ENCODE measurements at regions not wholly inside any gene's neighbourhood (a gene's known extent, or its start where the extent isn't known, plus 50 kb on each side); places are given as distances from the start of the nearest gene placed in this dataset.

DNA sequence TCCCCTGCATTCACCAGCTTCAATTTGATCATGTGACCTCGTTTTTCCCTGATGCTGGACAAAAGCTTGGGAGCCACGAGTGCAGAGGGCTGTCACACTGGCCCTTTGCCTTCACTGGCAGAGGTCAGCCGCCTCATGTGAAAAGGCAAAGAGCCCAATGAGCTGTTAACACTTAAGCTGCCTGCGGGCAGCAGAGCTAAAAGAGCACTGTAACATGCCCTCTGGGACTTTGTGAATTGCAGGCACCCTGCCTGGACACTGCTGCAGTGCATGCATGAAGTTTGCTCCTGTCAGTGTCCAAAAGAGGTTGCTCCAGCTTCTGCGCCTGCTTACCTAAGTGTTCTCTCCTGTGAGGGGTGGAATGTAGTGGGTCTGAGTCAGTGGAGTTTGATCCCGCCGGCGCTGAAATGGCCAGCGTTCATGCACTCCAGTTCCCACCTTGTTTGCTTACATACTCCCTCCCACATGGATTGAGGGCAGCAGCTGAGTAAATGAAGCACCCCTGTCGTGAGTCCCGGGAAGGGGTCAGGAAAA is 193.7 kb downstream of the RFC3 start:
- no peak overlapping the region for H3K27ac Mint-ChIP-seq
- no peaks in the 10 kb centered on the region for H3K4me1 Mint-ChIP-seq (ENCODE audit: unreplicated experiment)
- no peaks in the 10 kb centered on the region for H3K36me3 Mint-ChIP-seq
- no peak for TF ChIP-seq CTCF (conservative IDR thresholded peaks at IDR 0.05)
- peaks cover 2% of the 10 kb centered on the region for H3K27me3 Mint-ChIP-seq
- no peak for DNase-seq (ENCODE audit: extremely low spot score, unreplicated experiment)
- H3K4me3 Mint-ChIP-seq = peak overlapping the region; percentile 42
- no peaks in the 10 kb centered on the region for H3K9me3 Mint-ChIP-seq

- H3K27ac Mint-ChIP-seq = no peak overlapping the region
- no peaks in the 10 kb centered on the region for H3K4me1 Mint-ChIP-seq (ENCODE audit: unreplicated experiment)
- no peak for DNase-seq (ENCODE audit: extremely low spot score, unreplicated experiment)
- no peaks in the 10 kb centered on the region for H3K36me3 Mint-ChIP-seq
- no peak overlapping the region for H3K4me3 Mint-ChIP-seq
- H3K27me3 Mint-ChIP-seq = peaks cover 2% of the 10 kb centered on the region
- TF ChIP-seq CTCF (conservative IDR thresholded peaks at IDR 0.05) = no peak
- no peaks in the 10 kb centered on the region for H3K9me3 Mint-ChIP-seq
Measured at GRCh38 chr13:34012382-34012781, 194.4 kb downstream of the RFC3 start.

GRCh38 chr13:34013061-34013460 is 195.1 kb downstream of the RFC3 start:
- Mint-ChIP-seq H3K27me3 (peaks cover 2% of the 10 kb centered on the region), H3K4me3 (no peak overlapping the region), H3K27ac (no peak overlapping the region), H3K9me3 (no peaks in the 10 kb centered on the region), H3K36me3 (no peaks in the 10 kb centered on the region), H3K4me1 (ENCODE audit: unreplicated experiment) (no peaks in the 10 kb centered on the region)
- no peak for TF ChIP-seq CTCF (conservative IDR thresholded peaks at IDR 0.05)
- no peak for DNase-seq (ENCODE audit: extremely low spot score, unreplicated experiment)

DNA sequence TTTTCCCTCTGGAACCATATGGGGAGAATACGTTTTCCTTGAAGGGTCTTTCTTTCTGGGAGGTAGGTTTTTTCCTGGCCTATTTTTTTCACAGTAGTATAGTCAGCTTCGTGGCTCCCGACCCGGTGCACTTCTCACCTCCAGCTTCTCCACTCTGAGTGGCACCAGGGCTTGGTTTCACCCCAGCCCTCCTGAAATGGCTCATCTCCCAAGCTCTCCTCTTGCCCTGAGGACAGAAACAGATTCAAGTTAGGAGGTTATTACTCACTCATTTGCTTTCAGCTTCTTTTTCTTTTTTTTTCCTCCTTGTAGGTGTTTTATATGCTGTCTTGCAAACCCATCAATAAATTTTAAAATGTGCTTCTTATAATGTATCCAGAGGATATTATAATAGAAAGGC is 199.3 kb downstream of the RFC3 start:
- Mint-ChIP-seq H3K4me3 (no peak overlapping the region), H3K36me3 (peaks cover 3% of the 10 kb centered on the region), H3K27ac (no peak overlapping the region), H3K27me3 (peaks cover 2% of the 10 kb centered on the region), H3K4me1 (ENCODE audit: unreplicated experiment) (no peaks in the 10 kb centered on the region), H3K9me3 (peaks cover 10% of the 10 kb centered on the region)
- no peak for DNase-seq (ENCODE audit: extremely low spot score, unreplicated experiment)
- no peak for TF ChIP-seq CTCF (conservative IDR thresholded peaks at IDR 0.05)

GRCh38 chr13:34019870-34020269 is 201.9 kb downstream of the RFC3 start:
- Mint-ChIP-seq H3K27me3 (no peaks in the 10 kb centered on the region), H3K4me1 (ENCODE audit: unreplicated experiment) (no peaks in the 10 kb centered on the region), H3K4me3 (peak overlapping the region; percentile 2), H3K27ac (peak overlapping the region; percentile 30), H3K9me3 (peaks cover 11% of the 10 kb centered on the region), H3K36me3 (peaks cover 3% of the 10 kb centered on the region)
- DNase-seq (ENCODE audit: extremely low spot score, unreplicated experiment) = no peak
- TF ChIP-seq CTCF (conservative IDR thresholded peaks at IDR 0.05) = no peak

DNA sequence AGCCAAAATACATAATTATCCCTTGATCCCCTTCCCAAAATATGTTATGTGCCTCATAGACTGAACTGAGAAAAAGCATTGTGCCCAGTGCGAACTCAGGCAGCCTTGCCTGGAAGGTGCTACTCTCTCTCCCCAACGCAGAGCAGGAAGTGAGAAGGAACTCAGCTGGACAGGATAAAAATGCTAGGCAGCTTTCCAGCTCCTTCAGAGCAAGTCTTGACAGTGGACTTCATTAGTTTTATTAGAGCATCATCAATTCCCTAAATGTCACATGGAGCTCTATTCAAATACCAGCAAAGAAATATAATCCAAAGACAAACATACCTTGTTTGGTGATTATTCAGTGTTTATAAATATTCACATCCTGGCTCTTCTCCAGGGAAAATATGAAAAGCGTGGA is 202.4 kb downstream of the RFC3 start:
- H3K4me3 Mint-ChIP-seq = no peak overlapping the region
- no peaks in the 10 kb centered on the region for H3K4me1 Mint-ChIP-seq (ENCODE audit: unreplicated experiment)
- H3K9me3 Mint-ChIP-seq = peaks cover 11% of the 10 kb centered on the region
- H3K36me3 Mint-ChIP-seq = peaks cover 3% of the 10 kb centered on the region
- no peak for DNase-seq (ENCODE audit: extremely low spot score, unreplicated experiment)
- H3K27me3 Mint-ChIP-seq = no peaks in the 10 kb centered on the region
- peak overlapping the region; percentile 22 for H3K27ac Mint-ChIP-seq
- no peak for TF ChIP-seq CTCF (conservative IDR thresholded peaks at IDR 0.05)
